Right lobe of liver (tissue), 6 donors: ENCODE measurements at regions not wholly inside any gene's neighbourhood (a gene's known extent, or its start where the extent isn't known, plus 50 kb on each side); places are given as distances from the start of the nearest gene placed in this dataset.

Experiments
- ATAC-seq, 4 donors: fragments of 200-7000 bp; cut with Tn5 transposase; one replicate each; pipeline ENCODE4 v1.9.1; 2020; ENCODE audit warnings: mild to moderate bottlenecking in 4 of 4, moderate library complexity in 4 of 4
- DNase-seq, 3 donors: peaks; one replicate each; pipeline ENCODE4 v3.0.0-alpha.2; 2020
- H3K27ac ChIP-seq, 3 donors: fragments of 200-600 bp; one replicate each; pipeline ENCODE4 v1.8.0; 2022
- H3K27me3 ChIP-seq, 2 donors: fragments of 200-600 bp; one replicate each; pipeline ENCODE4 v1.8.0; 2022
- H3K36me3 ChIP-seq, 4 donors: fragments of 200-600 bp; sonication (generic) in 1 of 4; one replicate each; pipeline versions ENCODE4 v1.5.1 to v1.8.0; 2017 to 2022; ENCODE audit warnings: control low read depth in 1 of 4
- H3K4me1 ChIP-seq, 4 donors: fragments of 200-600 bp; sonication (generic) in 1 of 4; one replicate each; pipeline versions ENCODE4 v1.5.1 to v1.8.0; 2017 to 2022; ENCODE audit warnings: control low read depth in 1 of 4
- H3K4me3 ChIP-seq, 3 donors: fragments of 200-600 bp; one replicate each; pipeline ENCODE4 v1.8.0; 2022
- H3K9me3 ChIP-seq, 4 donors: fragments of 200-600 bp; sonication (generic) in 1 of 4; one replicate each; pipeline versions ENCODE4 v1.5.1 to v1.8.0; 2017 to 2022; ENCODE audit warnings: control low read depth in 1 of 4
- CTCF ChIP-seq, 4 donors: fragments of 200-600 bp in 3 of 4; fragments of 450-650 bp in 1 of 4; IDR thresholded peaks; one replicate each; pipeline versions ENCODE4 v1.5.1 to v1.8.0; 2016 to 2022; ENCODE audit warnings: antibody characterized with exemption in 4 of 4, mild to moderate bottlenecking in 2 of 4
- POLR2A ChIP-seq: fragments of 450-650 bp; IDR thresholded peaks from one replicate; pipeline ENCODE4 v1.6.1; 2017; ENCODE audit warnings: antibody characterized with exemption, mild to moderate bottlenecking
- WGBS: methylation state at CpG from one replicate; pipeline ENCODE4 v1.1.6; 2018; ENCODE audit warnings: low coverage, low lambda C conversion rate; ENCODE audit not compliant: insufficient coverage; ENCODE audit errors: missing lambda C conversion rate; 5-methylcytosine and 5-hydroxymethylcytosine counted together
- intact Hi-C, 2 donors: fragments of 100-400 bp; cut with DNase I; formaldehyde crosslinking; loops; one replicate each; pipeline versions ENCODE4 v1.11.2 to v1.14.1; 2022
- donor health status: DM: no; HTN: yes; CAD: no.
- donor health status: DM: no; HTN: no; CAD: no.
- donor health status: DM: no; HTN: no; CAD: no.
- donor health status: DM: no; HTN: yes; CAD: no.
- donor health status: DM: no; HTN: yes; CAD: no.

GRCh38 chr1:172763057-172763456, 104.2 kb downstream of the FASLG start:
- Histone ChIP-seq H3K4me1 (no peaks in the 10 kb centered on the region), H3K4me3 (no peak overlapping the region), H3K27me3 (no peaks in the 10 kb centered on the region), H3K36me3 (no peaks in the 10 kb centered on the region), H3K27ac (no peak overlapping the region), H3K9me3 (no peaks in the 10 kb centered on the region)
- 61% methylated on average over 2 of the region's 2 CpGs for WGBS
- DNase-seq (no peak), ATAC-seq (no peak)
- intact Hi-C loops = no loop called here
- no peak for TF ChIP-seq CTCF (IDR thresholded peaks at IDR 0.05)
- no peak for TF ChIP-seq POLR2A

DNA sequence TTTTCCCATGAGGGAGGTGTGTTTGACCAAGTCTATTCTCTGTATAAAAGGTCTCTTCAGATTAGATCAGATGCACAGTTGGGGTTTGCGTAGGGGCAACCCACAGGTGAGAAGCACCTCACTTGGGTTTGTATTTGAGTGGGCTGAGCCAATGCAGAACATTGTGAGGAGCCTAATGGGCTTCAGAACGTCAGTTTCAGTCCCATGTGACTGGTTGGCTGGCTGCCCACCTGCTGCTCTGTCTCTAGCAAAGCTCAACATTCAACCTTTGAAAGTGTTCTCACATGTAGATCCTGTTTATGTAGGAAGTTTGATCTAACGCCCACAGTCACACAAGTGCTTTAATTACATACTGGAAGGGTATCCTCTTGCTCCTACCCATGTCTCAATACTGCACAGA, 105.5 kb downstream of the FASLG start:
- no peak overlapping the region for H3K4me3 ChIP-seq
- WGBS = 29% methylated on average over 1 of the region's 3 CpGs
- no peaks in the 10 kb centered on the region for H3K4me1 ChIP-seq
- no peak for TF ChIP-seq CTCF (IDR thresholded peaks at IDR 0.05)
- no peak for TF ChIP-seq POLR2A
- no peaks in the 10 kb centered on the region for H3K27me3 ChIP-seq
- DNase-seq (peak in 1 of 3 donors; percentile 21), ATAC-seq (no peak)
- no peaks in the 10 kb centered on the region for H3K9me3 ChIP-seq
- intact Hi-C loops = no loop called here
- H3K36me3 ChIP-seq = no peaks in the 10 kb centered on the region
- no peak overlapping the region for H3K27ac ChIP-seq

GRCh38 chr1:172766462-172766861, 107.6 kb downstream of the FASLG start:
- TF ChIP-seq CTCF (IDR thresholded peaks at IDR 0.05) (no peak), POLR2A (no peak)
- H3K36me3 ChIP-seq = no peaks in the 10 kb centered on the region
- no peak overlapping the region for H3K4me3 ChIP-seq
- no peaks in the 10 kb centered on the region for H3K9me3 ChIP-seq
- intact Hi-C loops = no loop called here
- H3K27me3 ChIP-seq = no peaks in the 10 kb centered on the region
- H3K4me1 ChIP-seq = no peaks in the 10 kb centered on the region
- DNase-seq (peak in 1 of 3 donors; percentile 22), ATAC-seq (peak in 3 of 4 donors; percentile 38 to 69 (median 55))
- no peak overlapping the region for H3K27ac ChIP-seq
- 52% methylated on average over 4 of the region's 4 CpGs for WGBS

- no peak overlapping the region for H3K27ac ChIP-seq
- H3K36me3 ChIP-seq = no peaks in the 10 kb centered on the region
- no peaks in the 10 kb centered on the region for H3K27me3 ChIP-seq
- H3K4me1 ChIP-seq = no peaks in the 10 kb centered on the region
- no peaks in the 10 kb centered on the region for H3K9me3 ChIP-seq
- no peak for TF ChIP-seq CTCF (IDR thresholded peaks at IDR 0.05)
- TF ChIP-seq POLR2A = no peak
- intact Hi-C loops = no loop called here
- DNase-seq (no peak), ATAC-seq (no peak)
- 58% methylated on average over 1 of the region's 1 CpG for WGBS
- H3K4me3 ChIP-seq = no peak overlapping the region
Observed at GRCh38 chr1:172770071-172770470, 111.2 kb downstream of the FASLG start.

DNA sequence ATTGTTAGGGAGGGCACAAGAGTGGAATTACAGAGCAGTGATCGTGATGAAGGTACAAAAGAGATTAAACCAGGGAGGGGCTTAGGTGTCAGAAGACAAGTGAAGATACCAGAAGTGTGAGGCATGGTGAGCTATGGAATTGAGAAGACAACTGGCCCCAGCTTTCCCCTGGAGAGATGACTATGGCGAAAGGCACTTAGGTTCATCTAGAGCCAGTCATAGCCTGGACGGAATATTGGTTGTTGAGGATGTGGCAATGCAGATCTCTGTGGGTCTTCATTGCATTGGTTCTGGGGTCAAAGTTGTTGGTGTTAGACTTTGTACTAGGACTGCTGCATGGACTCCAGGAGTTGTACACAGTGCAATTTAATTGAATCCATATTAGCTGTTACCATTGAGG, 115.7 kb downstream of the FASLG start:
- H3K4me3 ChIP-seq = no peak overlapping the region
- H3K9me3 ChIP-seq = no peaks in the 10 kb centered on the region
- WGBS = 69% methylated on average over 2 of the region's 3 CpGs
- DNase-seq (no peak), ATAC-seq (no peak)
- intact Hi-C loops = no loop called here
- no peaks in the 10 kb centered on the region for H3K27me3 ChIP-seq
- H3K27ac ChIP-seq = no peak overlapping the region
- no peak for TF ChIP-seq CTCF (IDR thresholded peaks at IDR 0.05)
- no peak for TF ChIP-seq POLR2A
- H3K36me3 ChIP-seq = no peaks in the 10 kb centered on the region
- H3K4me1 ChIP-seq = no peaks in the 10 kb centered on the region
